ENCODE measurements at regions not wholly inside any gene's neighbourhood (a gene's known extent, or its start where the extent isn't known, plus 50 kb on each side); places are given as distances from the start of the nearest gene placed in this dataset.

DNA sequence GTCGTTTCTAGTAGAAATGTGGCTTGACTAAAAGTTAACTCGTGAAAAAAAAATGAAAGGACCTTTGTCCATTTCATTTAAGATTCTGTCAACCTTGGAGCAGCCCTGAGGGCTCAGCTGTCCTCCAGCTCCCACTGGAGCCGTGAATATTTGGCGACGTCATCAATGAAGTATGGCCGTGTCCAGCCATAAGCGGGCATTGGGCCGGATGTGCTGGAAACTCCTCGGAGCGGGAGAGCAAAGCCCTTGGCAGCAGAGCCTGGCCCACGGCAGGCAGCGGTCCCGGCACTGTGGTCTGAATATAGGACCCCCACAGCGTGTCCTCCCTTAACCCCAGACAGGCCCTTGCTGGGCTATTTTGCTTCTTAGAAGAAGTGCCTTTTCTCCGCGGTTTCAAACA lies 50.0 kb downstream of the JAKMIP3 start:
- no peak for DNase-seq (ENCODE audit: low read depth in 6 of 9, low spot score in 9 of 9)
- no peaks in the 10 kb centered on the region for H3K27me3 ChIP-seq (ENCODE audit: control insufficient read depth in 2 of 2, insufficient read depth in 1 of 2, low read length in 1 of 2)
- WGBS: 93% methylated on average over 16 of the region's 16 CpGs
- no peaks in the 10 kb centered on the region for H3K9me3 ChIP-seq (ENCODE audit: control insufficient read depth in 2 of 2, insufficient read depth in 1 of 2, low read length in 1 of 2)
- H3K4me1 ChIP-seq (ENCODE audit: control insufficient read depth in 2 of 2, insufficient read depth in 2 of 2, low read length in 2 of 2): no peaks in the 10 kb centered on the region
- H3K36me3 ChIP-seq (ENCODE audit: control insufficient read depth in 2 of 2, insufficient read depth in 2 of 2, low read length in 1 of 2): no peaks in the 10 kb centered on the region
- H3K4me3 ChIP-seq (ENCODE audit: low read length in 2 of 2): no peak overlapping the region
- H3K27ac ChIP-seq (ENCODE audit: low read depth in 1 of 2, low read length in 1 of 2): no peak overlapping the region

DNA sequence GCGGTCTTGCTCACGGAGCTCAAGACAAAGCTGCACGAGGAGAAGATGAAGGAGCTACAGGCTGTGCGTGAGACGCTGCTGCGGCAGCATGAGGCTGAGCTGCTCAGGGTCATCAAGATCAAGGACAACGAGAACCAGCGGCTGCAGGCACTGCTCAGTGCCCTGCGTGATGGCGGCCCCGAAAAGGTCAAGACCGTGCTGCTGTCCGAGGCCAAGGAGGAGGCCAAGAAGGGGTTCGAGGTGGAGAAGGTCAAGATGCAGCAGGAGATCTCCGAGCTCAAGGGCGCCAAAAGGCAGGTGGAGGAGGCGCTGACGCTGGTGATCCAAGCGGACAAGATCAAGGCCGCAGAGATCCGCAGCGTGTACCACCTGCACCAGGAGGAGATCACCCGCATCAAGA lies 51.4 kb downstream of the JAKMIP3 start:
- H3K9me3 ChIP-seq (ENCODE audit: control insufficient read depth in 2 of 2, insufficient read depth in 1 of 2, low read length in 1 of 2): no peaks in the 10 kb centered on the region
- H3K4me1 ChIP-seq (ENCODE audit: control insufficient read depth in 2 of 2, insufficient read depth in 2 of 2, low read length in 2 of 2): no peaks in the 10 kb centered on the region
- H3K27me3 ChIP-seq (ENCODE audit: control insufficient read depth in 2 of 2, insufficient read depth in 1 of 2, low read length in 1 of 2): no peaks in the 10 kb centered on the region
- no peak overlapping the region for H3K27ac ChIP-seq (ENCODE audit: low read depth in 1 of 2, low read length in 1 of 2)
- H3K4me3 ChIP-seq (ENCODE audit: low read length in 2 of 2): no peak overlapping the region
- no peaks in the 10 kb centered on the region for H3K36me3 ChIP-seq (ENCODE audit: control insufficient read depth in 2 of 2, insufficient read depth in 2 of 2, low read length in 1 of 2)
- no peak for DNase-seq (ENCODE audit: low read depth in 6 of 9, low spot score in 9 of 9)
- 96% methylated on average over 23 of the region's 23 CpGs for WGBS

GRCh38 chr10:132117636-132118190 lies 52.0 kb downstream of the JAKMIP3 start:
- Histone ChIP-seq H3K27ac (ENCODE audit: low read depth in 1 of 2, low read length in 1 of 2) (no peak overlapping the region), H3K9me3 (ENCODE audit: control insufficient read depth in 2 of 2, insufficient read depth in 1 of 2, low read length in 1 of 2) (no peaks in the 10 kb centered on the region), H3K36me3 (ENCODE audit: control insufficient read depth in 2 of 2, insufficient read depth in 2 of 2, low read length in 1 of 2) (no peaks in the 10 kb centered on the region), H3K27me3 (ENCODE audit: control insufficient read depth in 2 of 2, insufficient read depth in 1 of 2, low read length in 1 of 2) (no peaks in the 10 kb centered on the region), H3K4me3 (ENCODE audit: low read length in 2 of 2) (no peak overlapping the region), H3K4me1 (ENCODE audit: control insufficient read depth in 2 of 2, insufficient read depth in 2 of 2, low read length in 2 of 2) (no peaks in the 10 kb centered on the region)
- 96% methylated on average over 21 of the region's 21 CpGs for WGBS
- no peak for DNase-seq (ENCODE audit: low read depth in 6 of 9, low spot score in 9 of 9)

- no peak for DNase-seq (ENCODE audit: low read depth in 6 of 9, low spot score in 9 of 9)
- H3K36me3 ChIP-seq (ENCODE audit: control insufficient read depth in 2 of 2, insufficient read depth in 2 of 2, low read length in 1 of 2): no peaks in the 10 kb centered on the region
- no peak overlapping the region for H3K4me3 ChIP-seq (ENCODE audit: low read length in 2 of 2)
- H3K27ac ChIP-seq (ENCODE audit: low read depth in 1 of 2, low read length in 1 of 2): no peak overlapping the region
- no peaks in the 10 kb centered on the region for H3K9me3 ChIP-seq (ENCODE audit: control insufficient read depth in 2 of 2, insufficient read depth in 1 of 2, low read length in 1 of 2)
- 93% methylated on average over 13 of the region's 13 CpGs for WGBS
- no peaks in the 10 kb centered on the region for H3K4me1 ChIP-seq (ENCODE audit: control insufficient read depth in 2 of 2, insufficient read depth in 2 of 2, low read length in 2 of 2)
- no peaks in the 10 kb centered on the region for H3K27me3 ChIP-seq (ENCODE audit: control insufficient read depth in 2 of 2, insufficient read depth in 1 of 2, low read length in 1 of 2)
Observed at GRCh38 chr10:132118366-132118765, 52.6 kb downstream of the JAKMIP3 start.

DNA sequence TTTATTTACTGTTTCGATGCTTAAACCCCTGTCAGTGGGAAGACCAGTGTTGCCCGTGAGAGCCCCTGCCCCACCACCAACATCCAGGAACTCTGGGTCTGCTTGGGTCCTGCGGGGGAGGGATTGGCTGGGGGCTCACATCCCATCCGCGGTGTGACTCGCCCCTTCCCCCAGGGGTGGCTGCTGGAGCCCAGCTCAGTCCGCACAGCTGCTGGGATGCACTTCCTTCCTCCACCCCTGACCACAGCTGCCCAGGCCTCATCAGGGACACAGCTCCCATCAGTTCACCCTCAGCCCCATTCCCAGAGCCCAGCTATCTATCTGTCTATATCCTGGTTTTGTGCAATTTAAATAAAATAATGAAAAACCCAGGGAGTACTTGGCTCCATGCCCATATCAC lies 54.5 kb downstream of the JAKMIP3 start:
- Histone ChIP-seq H3K9me3 (ENCODE audit: control insufficient read depth in 2 of 2, insufficient read depth in 1 of 2, low read length in 1 of 2) (no peaks in the 10 kb centered on the region), H3K27ac (ENCODE audit: low read depth in 1 of 2, low read length in 1 of 2) (no peak overlapping the region), H3K4me3 (ENCODE audit: low read length in 2 of 2) (no peak overlapping the region), H3K4me1 (ENCODE audit: control insufficient read depth in 2 of 2, insufficient read depth in 2 of 2, low read length in 2 of 2) (no peaks in the 10 kb centered on the region), H3K36me3 (ENCODE audit: control insufficient read depth in 2 of 2, insufficient read depth in 2 of 2, low read length in 1 of 2) (no peaks in the 10 kb centered on the region), H3K27me3 (ENCODE audit: control insufficient read depth in 2 of 2, insufficient read depth in 1 of 2, low read length in 1 of 2) (no peaks in the 10 kb centered on the region)
- WGBS: 67% methylated on average over 7 of the region's 7 CpGs
- DNase-seq (ENCODE audit: low read depth in 6 of 9, low spot score in 9 of 9): no peak

GRCh38 chr10:132120734-132121510 lies 55.2 kb downstream of the JAKMIP3 start:
- no peak for DNase-seq (ENCODE audit: low read depth in 6 of 9, low spot score in 9 of 9)
- H3K4me1 ChIP-seq (ENCODE audit: control insufficient read depth in 2 of 2, insufficient read depth in 2 of 2, low read length in 2 of 2): no peaks in the 10 kb centered on the region
- no peaks in the 10 kb centered on the region for H3K36me3 ChIP-seq (ENCODE audit: control insufficient read depth in 2 of 2, insufficient read depth in 2 of 2, low read length in 1 of 2)
- WGBS: 93% methylated on average over 25 of the region's 25 CpGs
- no peaks in the 10 kb centered on the region for H3K9me3 ChIP-seq (ENCODE audit: control insufficient read depth in 2 of 2, insufficient read depth in 1 of 2, low read length in 1 of 2)
- no peaks in the 10 kb centered on the region for H3K27me3 ChIP-seq (ENCODE audit: control insufficient read depth in 2 of 2, insufficient read depth in 1 of 2, low read length in 1 of 2)
- no peak overlapping the region for H3K4me3 ChIP-seq (ENCODE audit: low read length in 2 of 2)
- H3K27ac ChIP-seq (ENCODE audit: low read depth in 1 of 2, low read length in 1 of 2): no peak overlapping the region

GRCh38 chr10:132121511-132121830 lies 55.7 kb downstream of the JAKMIP3 start:
- Histone ChIP-seq H3K4me3 (ENCODE audit: low read length in 2 of 2) (no peak overlapping the region), H3K36me3 (ENCODE audit: control insufficient read depth in 2 of 2, insufficient read depth in 2 of 2, low read length in 1 of 2) (no peaks in the 10 kb centered on the region), H3K9me3 (ENCODE audit: control insufficient read depth in 2 of 2, insufficient read depth in 1 of 2, low read length in 1 of 2) (no peaks in the 10 kb centered on the region), H3K27me3 (ENCODE audit: control insufficient read depth in 2 of 2, insufficient read depth in 1 of 2, low read length in 1 of 2) (no peaks in the 10 kb centered on the region), H3K4me1 (ENCODE audit: control insufficient read depth in 2 of 2, insufficient read depth in 2 of 2, low read length in 2 of 2) (no peaks in the 10 kb centered on the region), H3K27ac (ENCODE audit: low read depth in 1 of 2, low read length in 1 of 2) (no peak overlapping the region)
- 85% methylated on average over 12 of the region's 12 CpGs for WGBS
- no peak for DNase-seq (ENCODE audit: low read depth in 6 of 9, low spot score in 9 of 9)

GRCh38 chr10:132122097-132122861 lies 56.5 kb downstream of the JAKMIP3 start:
- 95% methylated on average over 20 of the region's 20 CpGs for WGBS
- Histone ChIP-seq H3K36me3 (ENCODE audit: control insufficient read depth in 2 of 2, insufficient read depth in 2 of 2, low read length in 1 of 2) (no peaks in the 10 kb centered on the region), H3K9me3 (ENCODE audit: control insufficient read depth in 2 of 2, insufficient read depth in 1 of 2, low read length in 1 of 2) (no peaks in the 10 kb centered on the region), H3K27me3 (ENCODE audit: control insufficient read depth in 2 of 2, insufficient read depth in 1 of 2, low read length in 1 of 2) (no peaks in the 10 kb centered on the region), H3K4me3 (ENCODE audit: low read length in 2 of 2) (no peak overlapping the region), H3K27ac (ENCODE audit: low read depth in 1 of 2, low read length in 1 of 2) (no peak overlapping the region), H3K4me1 (ENCODE audit: control insufficient read depth in 2 of 2, insufficient read depth in 2 of 2, low read length in 2 of 2) (no peaks in the 10 kb centered on the region)
- no peak for DNase-seq (ENCODE audit: low read depth in 6 of 9, low spot score in 9 of 9)

DNA sequence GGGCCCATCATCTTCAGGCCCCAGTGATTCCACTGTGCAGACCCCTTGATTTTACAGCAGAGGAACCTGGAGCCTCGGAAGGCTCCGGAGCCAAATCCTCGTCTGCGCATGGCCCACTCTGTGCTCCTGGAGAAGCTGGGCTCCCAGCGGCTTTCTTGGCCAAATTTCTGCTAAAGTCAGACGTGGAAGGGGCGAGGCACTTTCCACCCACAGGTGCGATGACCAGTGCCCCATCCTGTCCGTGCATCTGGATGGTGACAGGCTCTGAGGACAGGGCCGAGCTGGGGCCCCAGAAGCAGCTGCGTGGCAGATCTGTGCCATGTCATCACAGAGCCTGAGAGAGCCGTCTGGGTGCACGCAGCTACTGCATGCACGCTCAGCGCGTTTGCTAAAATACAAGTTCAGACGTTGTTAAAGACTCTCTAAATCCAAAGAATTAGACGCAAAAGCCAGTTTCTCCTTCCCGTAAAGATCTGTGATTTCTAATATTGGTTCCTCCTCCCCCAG lies 57.2 kb downstream of the JAKMIP3 start:
- Histone ChIP-seq H3K4me1 (ENCODE audit: control insufficient read depth in 2 of 2, insufficient read depth in 2 of 2, low read length in 2 of 2) (no peaks in the 10 kb centered on the region), H3K27ac (ENCODE audit: low read depth in 1 of 2, low read length in 1 of 2) (no peak overlapping the region), H3K4me3 (ENCODE audit: low read length in 2 of 2) (no peak overlapping the region), H3K9me3 (ENCODE audit: control insufficient read depth in 2 of 2, insufficient read depth in 1 of 2, low read length in 1 of 2) (no peaks in the 10 kb centered on the region), H3K36me3 (ENCODE audit: control insufficient read depth in 2 of 2, insufficient read depth in 2 of 2, low read length in 1 of 2) (no peaks in the 10 kb centered on the region), H3K27me3 (ENCODE audit: control insufficient read depth in 2 of 2, insufficient read depth in 1 of 2, low read length in 1 of 2) (no peaks in the 10 kb centered on the region)
- no peak for DNase-seq (ENCODE audit: low read depth in 6 of 9, low spot score in 9 of 9)
- WGBS: 91% methylated on average over 19 of the region's 19 CpGs
